NB4 (cell line): ENCODE measurements at regions not wholly inside any gene's neighbourhood (a gene's known extent, or its start where the extent isn't known, plus 50 kb on each side); places are given as distances from the start of the nearest gene placed in this dataset.

Experiments used
- POLR2A ChIP-seq: IDR thresholded peaks from 2 replicates; pipeline ENCODE4 v1.6.1; 2011; ENCODE audit warnings: mild to moderate bottlenecking; ENCODE audit not compliant: insufficient read length; ENCODE audit errors: extremely low read depth
- TF ChIP-seq, protein P1 (sequence below): IDR thresholded peaks from one replicate; pipeline ENCODE4 v1.5.1; 2012; ENCODE audit warnings: low read depth, low read length
- TF ChIP-seq, protein P2 (sequence below): IDR thresholded peaks from 2 replicates; pipeline ENCODE4 v1.6.1; 2011; ENCODE audit warnings: low read depth, low read length

DNA sequence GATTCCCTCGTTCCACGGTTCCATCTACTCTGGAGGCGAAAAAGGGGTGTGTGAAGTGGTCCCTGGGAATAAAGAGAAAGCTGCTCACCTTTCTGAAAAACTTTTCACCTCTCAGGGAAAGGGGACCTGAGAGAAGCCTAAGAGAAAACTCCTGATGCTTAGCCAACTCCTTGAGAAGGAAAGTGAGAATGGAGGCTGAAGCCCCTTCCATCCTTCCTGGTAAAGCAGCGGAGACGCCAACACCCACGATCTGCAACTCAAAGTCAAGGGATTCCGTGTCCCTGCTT is 110.0 kb downstream of the ARF6 start:
- TF ChIP-seq, protein P1, sequence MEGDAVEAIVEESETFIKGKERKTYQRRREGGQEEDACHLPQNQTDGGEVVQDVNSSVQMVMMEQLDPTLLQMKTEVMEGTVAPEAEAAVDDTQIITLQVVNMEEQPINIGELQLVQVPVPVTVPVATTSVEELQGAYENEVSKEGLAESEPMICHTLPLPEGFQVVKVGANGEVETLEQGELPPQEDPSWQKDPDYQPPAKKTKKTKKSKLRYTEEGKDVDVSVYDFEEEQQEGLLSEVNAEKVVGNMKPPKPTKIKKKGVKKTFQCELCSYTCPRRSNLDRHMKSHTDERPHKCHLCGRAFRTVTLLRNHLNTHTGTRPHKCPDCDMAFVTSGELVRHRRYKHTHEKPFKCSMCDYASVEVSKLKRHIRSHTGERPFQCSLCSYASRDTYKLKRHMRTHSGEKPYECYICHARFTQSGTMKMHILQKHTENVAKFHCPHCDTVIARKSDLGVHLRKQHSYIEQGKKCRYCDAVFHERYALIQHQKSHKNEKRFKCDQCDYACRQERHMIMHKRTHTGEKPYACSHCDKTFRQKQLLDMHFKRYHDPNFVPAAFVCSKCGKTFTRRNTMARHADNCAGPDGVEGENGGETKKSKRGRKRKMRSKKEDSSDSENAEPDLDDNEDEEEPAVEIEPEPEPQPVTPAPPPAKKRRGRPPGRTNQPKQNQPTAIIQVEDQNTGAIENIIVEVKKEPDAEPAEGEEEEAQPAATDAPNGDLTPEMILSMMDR = no peak
- TF ChIP-seq POLR2A = no peak
- TF ChIP-seq, protein P2, sequence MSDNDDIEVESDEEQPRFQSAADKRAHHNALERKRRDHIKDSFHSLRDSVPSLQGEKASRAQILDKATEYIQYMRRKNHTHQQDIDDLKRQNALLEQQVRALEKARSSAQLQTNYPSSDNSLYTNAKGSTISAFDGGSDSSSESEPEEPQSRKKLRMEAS = no peak
